ENCODE measurements at regions not wholly inside any gene's neighbourhood (a gene's known extent, or its start where the extent isn't known, plus 50 kb on each side); places are given as distances from the start of the nearest gene placed in this dataset.
A peak's percentile ranks its signal among the peaks of the same experiment; 100 is the strongest.
"Not testable (repeated sequence)": the region's sequence is repeated elsewhere in the genome, so short reads cannot be mapped to it uniquely, and the experiment has no call there.

DNA sequence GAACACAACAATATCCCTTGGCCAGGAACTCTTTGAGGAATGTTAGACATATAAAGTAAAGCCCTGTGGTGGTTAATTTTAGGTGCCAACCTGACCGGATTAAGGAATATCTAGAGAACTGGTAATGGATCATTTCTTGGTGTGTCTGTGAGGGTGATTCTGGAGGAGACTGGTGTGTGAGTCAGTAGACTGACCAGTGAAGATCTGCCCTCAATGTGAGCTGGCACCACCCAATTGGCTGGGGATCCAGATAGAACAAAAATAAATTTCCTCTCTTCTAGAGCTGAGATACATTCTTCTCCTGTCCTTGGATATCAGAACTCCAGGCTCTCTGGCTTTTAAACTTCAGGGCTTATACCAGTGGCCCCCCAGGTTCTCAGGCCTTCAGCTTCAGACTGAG lies 56.2 kb upstream of the TNPO1 start:
- no peak for DNase-seq

DNA sequence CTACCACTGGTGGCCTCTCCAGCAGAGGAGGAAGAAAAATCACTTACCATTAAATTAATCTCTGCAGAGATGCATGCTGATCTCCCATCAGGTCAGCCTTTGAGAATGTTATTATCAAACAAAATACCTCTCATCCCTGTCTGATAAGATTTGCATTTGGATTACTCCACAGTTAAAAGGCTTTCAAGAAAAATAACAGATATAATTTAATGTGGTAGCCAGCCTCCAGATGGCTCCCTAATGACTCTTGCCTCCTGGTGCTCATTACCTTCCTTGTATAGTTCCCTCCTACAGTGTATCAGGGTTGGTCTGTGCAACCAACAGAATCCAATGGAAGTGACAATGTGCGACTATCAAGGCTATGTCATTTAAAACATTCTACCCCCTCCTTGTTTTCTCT lies 63.6 kb upstream of the TNPO1 start:
- DNase-seq, result peak; percentile 25

DNA sequence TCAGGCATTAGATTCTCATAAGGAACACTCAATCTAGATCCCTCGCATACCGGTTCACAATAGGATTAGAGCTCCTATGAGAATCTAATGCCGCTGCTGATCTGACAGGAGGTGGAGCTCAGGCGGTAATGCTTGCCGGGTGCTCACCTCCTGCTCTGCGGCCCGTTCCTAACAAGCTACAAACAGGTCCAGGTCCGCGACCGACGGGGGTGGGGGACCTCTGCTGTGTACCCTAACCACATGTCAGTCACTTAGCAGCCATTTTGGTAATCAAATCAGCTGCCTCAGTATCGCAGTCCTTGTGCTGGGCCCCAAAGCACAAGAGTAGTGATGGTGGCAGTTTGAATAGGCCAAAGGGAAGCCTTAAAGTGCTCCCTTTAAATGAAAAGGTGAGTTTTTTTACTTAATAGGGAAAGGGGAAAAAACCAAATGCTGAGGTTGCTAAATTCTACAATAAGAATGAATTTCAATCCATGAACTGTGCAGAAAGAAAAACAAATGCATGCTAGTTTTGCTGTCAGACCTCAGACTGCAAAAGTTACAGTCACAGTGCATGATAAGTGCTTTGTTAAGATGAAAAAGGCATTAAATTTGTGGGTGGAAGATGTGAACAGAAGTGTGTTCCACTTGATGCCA lies 67.0 kb upstream of the TNPO1 start:
- DNase-seq, result no peak

DNA sequence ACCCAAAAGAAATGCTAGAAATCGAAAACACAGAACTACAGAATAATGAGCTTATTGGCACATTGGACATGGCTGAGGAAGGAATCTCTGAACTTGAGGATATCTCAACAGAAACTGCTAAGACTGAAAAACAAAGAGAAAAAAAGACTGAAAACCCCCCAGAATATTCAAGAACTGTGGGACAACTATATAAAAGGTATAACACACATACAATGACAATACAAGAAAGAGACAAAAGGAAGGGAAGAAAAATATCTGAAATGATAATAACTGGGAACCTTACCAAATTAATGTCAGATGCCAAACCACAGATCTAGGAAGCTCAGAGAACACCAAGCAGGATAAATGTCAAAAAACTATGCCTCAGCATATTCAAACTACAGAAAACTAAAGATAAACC lies 68.6 kb upstream of the TNPO1 start:
- no peak for DNase-seq

DNA sequence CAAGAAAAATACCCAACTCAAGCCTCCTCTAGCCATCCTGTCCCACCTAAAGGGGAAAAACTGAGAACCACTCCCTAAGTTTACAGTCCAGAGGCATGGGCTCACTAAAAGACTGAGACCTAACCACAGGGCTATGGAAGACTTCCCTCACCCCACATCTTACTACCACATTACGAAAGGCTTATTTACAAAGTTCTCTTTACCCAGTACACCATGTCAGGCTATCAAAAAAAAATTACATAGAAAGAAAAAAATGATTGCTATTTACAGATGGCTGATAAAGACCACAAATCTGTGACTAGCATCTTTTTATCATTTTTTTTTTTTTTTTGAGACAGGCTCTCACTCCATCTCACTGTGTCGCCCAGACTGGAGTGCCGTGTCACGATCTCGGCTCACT lies 69.7 kb upstream of the TNPO1 start:
- no peak for DNase-seq

DNA sequence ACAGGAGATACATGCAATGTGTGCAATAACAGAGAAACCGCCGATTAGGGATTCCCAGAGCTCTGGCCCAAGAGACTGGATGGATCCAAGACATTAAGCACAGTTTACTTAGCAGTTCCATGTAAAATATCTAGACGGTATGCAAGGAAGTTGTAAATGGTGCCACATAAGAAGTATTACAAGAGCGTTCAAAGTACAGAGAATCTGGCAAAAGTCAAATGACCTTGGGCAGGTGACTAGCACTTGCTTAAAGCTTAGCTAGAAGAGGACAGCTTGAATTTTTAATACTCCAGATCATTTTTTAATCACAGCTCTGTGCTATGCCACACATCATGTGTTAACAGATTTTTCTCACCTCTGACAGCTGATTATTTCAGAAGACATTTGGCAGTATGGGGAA lies 72.3 kb upstream of the TNPO1 start:
- no peak for DNase-seq

DNA sequence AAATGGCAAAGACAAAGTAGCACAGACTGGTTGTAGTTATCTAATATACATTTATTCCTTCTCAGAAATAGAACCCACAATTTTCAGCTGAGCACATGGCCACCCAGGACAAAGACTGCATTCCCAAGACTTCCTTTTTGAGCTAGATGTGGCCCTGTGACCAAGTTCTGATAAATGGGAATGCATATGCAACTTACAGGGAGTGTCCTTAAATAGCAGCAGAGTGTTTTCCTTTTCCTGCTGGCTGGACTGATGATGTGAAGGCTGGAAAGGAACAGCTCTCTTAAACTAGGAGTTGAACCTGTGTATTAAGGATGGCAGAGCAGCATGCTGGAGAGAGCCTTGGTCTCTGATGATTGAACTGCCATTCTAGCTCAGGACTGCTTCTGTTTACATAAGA lies 74.7 kb upstream of the TNPO1 start:
- no peak for DNase-seq

DNA sequence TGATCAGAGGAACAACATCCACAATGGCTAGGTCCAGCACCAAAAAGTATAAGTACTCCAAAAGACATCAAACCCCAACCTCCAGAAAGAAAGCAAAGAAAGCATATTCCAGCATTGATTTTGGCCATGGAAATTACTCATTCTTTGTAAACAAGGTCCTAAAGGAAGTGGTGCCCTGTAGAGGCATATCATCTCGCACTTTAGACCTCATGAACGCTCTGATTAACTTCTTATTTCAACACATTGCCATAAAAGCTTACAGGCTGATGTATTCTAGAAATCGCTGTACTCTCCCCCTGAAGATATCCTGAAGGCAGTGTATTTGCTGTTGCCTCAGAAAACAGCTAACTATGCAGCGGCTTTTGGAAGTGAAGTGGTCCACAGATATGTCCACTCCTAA lies 82.7 kb upstream of the TNPO1 start:
- no peak for DNase-seq

DNA sequence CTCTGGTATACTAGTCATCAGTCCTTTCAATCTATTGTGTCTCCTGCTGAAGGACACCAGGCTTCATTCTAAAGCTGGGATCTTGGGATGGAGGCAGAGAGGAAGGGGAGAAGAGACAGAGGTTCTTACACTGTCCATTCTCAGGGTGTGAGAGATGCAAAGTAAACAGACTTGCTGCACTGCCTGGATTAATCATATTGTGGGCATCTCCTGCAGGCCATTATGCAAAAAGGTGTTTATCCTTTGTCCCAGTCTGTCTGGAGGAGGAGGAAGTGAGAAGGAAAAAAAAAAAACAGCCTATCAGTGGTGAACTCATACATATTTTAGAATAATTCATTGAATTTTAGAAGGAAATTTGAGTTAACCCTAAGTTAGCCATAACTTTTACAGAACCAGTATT lies 92.9 kb upstream of the TNPO1 start:
- peak; percentile 36 for DNase-seq

DNA sequence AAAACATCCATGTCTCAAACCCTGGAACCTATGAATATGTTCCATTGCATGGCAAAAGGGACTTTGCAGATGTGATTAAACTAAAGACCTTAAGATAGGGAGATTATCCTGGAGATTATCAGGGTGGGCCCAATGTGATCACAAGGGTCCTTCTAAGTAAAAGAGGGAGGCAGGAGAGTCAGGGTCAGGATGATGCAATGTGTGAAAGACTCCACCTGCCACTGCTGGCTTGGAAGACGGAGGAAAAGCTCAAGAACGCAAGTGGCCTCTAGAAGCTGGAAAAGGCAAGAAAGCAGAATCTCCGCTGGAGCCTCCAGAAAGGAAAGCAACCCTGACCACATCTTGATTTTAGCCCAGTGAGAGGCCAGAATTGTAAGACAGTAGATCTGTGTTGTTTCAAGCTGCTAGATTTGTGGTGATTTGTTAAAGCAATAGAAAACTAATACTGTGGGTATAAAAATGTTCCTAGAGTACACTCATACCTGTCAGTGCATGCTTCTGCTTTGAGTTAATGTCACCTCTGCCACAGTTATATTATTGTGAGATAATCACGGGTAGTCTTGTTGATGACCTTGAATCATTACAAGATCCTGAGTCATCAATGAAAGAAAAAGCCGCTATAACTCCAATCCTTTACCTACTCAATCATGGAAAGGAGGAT lies 93.5 kb upstream of the TNPO1 start:
- no peak for DNase-seq

DNA sequence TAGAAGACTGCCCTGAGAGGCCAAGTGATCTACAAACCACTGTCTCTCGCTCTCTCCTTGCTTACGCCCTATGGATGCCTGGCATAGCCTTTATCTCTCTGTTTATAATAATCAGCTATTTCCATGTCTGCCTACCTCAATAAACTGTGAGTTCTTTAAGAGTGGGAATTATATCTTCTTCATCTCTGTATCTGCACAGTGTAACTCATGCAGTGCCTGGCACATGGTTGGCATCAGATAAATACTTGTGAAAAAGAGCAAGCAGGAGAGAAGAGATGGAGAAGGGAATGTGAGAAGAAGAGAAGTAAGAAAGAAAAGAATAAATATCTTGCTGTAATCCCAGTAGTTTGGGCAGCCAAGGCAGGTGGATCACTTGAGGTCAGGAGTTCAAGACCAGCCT lies 94.6 kb upstream of the TNPO1 start:
- no peak for DNase-seq

DNA sequence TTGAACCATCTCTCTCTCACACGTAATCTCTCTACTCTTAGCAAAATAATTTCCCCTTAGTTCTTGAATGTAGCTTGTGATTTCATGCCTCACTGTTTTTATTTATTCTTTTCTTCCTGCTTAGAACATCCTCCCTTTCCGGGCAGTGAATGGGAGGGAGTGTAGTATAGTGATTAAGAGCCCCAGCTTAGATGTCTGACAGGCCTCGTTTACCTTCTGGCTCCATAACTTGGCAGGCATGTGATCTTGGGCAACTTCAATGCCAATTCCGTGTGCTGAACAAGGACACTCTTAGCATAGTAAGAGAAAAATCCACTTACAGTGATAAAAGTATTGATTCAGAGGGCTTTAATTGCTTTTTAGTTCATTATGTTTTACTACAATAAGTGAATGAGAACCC lies 96.3 kb upstream of the TNPO1 start:
- DNase-seq, result no peak

DNA sequence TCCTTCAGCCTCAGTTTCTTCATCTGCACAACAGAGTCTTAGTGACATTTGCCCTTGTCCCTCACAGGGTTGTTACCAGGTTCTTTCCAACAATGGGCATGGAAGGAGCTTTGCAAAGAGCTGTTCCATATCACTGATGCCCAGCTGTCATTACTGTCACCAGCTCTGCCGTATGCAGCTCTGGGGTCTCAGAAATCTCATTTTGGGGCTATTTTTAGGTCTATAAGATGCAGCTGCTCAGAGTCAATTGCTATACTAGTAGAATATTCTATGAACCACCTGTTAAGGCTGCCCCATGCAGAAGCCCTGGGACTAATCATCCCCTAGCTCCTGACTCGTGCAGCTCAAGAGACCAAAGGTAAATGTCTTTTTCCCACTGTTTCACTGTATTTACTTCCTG lies 105.1 kb upstream of the TNPO1 start:
- DNase-seq, result peak; percentile 19

DNA sequence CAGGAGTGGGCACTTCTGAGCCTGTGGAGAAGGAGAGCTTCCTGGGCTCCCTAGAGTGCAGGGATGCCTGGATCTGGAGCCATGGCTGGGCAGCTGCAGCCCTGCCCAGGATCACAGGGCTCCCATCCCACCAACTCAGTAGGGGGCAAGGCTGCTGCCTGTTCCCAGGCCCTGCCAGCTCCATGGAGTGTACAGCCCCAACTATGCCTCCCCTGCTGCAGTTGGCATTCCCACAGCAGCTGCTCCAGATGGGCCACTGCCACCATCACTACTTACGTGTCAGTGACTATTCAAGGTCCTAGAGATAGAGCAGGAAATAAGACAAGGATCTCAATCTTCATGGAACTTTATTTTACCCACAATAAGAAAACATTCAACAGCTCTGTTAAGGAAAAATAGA lies 107.1 kb upstream of the TNPO1 start:
- DNase-seq, result no peak

DNA sequence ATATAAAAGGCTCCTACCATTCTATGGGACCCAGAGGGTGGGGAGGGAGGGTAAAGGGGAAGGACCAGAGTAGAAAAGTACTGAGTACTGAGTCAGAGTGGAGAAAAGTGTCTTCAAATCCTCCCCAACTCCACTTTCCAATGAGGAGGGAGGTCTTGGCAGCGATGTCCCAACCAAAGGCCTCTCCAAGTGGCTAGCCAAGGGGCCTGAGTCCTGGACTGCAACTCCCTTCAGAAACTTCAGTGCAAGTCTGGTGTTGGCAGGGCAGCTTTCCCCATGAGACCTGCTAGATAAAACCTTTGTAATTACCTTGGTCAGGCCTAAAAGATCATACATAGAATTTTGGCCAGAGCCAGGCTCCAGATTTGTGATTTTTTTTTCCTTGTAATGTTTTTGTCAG lies 111.3 kb upstream of the TNPO1 start:
- no peak for DNase-seq

DNA sequence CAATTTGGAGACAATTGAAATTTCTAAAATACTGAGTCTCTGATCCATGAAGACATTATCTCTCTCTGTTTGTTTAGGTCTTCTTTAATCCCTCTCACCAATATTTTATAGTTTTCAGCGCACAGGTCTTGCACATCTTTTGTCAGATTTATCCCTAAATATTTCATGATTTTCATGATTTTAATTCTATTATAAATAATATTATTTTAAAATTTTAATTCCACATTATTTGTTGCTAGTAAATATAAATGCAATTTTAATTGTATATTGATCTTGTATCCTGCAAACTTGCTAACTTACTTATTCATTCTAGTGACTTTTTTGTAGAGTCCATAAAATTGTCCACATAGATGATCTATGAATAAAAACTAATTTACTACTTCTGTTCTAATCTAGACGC lies 112.6 kb upstream of the TNPO1 start:
- DNase-seq, result no peak

DNA sequence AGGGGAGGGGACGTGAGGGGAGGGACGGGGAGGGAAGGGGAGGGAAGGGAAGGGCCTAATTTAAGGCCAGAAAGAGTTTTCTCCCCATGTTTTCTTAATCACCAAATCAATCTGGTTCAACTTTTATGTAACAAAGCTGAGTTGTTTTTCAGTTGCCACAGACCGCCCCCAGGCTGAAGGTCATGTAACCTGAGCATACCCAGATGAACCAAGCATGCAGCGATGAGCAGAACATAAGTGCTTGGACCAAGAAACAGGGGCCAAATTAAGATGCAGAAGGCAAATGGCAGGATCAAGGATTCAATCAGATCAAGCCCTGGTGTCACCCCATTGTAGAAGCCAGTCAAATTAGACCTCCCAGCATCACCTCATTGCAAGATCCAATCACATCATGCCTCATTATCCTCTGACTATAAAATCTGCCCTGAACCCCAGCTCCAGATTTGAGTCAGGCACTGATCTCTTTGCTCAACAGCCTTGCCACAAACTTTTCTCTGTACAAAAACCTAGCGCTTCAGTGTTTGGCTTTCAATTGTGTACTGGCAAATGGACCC lies 113.5 kb upstream of the TNPO1 start:
- no peak for DNase-seq

DNA sequence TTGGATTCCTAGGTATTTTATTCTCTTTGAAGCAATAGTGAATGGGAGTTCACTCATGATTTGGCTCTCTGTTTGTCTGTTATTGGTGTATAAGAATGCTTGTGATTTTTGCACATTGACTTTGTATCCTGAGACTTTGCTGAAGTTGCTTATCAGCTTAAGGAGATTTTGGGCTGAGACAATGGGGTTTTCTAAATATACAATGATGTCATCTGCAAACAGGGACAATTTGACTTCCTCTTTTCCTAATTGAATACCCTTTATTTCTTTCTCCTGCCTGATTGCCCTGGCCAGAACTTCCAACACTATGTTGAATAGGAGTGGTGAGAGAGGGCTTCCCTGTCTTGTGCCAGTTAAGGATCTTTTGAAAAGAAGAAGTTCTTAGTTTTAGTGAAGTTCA lies 114.4 kb upstream of the TNPO1 start:
- DNase-seq, result not testable (repeated sequence)

DNA sequence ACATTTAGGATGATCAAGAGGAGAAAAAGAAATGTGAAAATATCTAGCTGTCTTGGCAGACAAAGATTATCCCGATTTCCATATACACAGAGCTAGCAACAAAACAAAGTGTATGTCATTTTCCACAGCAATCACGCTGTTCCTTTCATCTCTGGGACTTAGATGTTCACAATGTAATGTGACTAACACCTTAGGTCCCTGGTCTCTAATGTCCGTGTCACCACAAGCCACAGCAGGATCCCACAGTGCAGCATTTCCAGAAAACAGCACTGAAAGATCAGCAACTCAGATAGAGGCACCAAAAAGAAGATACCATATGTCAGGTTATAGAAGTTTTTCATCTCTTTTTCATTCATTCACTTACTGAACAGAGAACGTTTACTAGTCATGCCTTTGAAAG lies 118.0 kb upstream of the TNPO1 start:
- DNase-seq, result no peak

DNA sequence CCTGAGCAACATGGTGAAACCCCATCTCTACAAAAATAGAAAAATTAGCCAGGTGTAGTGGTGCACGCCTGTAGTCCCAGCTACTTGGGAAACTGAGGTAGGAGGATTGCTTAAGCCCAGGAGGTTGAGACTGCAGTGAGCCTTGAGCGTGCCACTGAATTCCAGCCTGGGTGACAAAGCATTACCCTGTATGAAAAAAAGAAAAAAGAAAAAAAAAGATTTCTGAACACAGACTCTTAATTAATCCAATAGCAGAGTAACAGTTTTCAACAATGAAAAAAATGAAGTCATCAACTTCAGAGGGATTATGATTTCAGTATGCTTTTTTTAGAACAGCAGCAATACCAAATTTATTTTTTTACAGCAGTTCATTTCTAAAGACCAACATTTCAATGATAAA lies 118.8 kb upstream of the TNPO1 start:
- no peak for DNase-seq

DNA sequence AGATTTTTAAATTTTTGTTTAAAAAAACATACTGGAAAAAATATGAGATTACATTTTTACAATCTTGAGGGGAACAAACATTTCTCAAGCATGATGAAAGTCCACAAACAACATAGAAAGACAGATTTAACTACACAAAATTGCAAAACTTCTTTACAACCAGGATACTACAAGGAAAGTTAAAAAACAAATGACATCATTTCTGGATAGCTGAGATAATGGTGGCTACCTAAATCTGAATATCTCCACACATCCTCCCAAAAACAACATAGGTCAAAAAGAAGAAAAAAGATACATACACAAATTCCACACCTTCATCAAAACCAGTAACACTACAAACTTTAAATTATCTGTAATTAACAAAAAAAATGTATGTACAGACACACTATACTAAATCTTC lies 120.8 kb upstream of the TNPO1 start:
- no peak for DNase-seq

DNA sequence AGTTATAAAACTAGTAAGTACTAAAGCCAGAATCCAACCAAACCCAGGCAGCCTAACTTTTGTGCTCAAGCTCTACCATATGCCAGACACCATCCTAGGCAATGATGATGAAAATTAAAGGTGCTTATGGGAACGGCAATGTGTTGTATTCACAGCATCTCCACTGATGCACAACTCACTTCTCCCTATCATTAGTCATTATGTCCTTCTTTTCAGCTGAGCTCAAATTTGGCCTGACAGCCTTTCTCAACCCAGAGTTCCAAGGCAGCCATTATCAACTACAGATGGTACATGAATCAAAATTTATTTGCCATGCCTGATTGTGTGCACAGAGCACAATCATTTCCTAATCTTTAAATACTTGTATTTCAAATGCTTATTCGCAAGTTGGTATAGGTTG lies 121.6 kb upstream of the TNPO1 start:
- DNase-seq, result no peak

DNA sequence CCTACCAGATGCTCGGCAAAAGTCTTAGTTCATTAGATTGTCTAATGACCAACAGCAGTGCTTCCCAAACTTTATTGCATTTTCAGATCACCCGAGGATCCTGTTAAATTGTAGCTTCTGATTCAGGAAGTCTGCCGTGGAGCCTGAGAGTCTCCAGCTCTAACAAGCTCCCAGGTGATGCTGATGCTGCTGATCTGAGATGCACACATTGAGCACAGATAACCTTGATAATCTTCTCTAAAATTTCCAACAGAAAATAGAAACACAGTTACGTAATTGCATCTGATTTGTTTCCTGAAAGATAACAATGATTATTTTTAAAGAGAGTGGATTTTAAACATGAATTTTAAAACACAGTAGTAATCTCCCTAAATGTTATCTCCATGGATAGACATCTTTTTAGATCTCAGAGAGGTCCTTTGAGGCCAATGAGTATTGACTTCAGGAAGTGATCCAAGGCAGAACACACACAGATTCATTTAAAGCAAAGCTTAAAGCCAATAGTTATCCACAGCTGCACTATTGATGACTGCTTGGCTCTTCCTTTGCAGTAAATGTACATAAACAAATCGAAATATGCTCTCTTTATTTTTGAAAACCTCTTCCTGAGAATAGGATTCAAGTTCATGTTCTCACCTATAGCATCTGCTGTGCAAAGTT lies 122.8 kb upstream of the TNPO1 start:
- DNase-seq, result no peak

DNA sequence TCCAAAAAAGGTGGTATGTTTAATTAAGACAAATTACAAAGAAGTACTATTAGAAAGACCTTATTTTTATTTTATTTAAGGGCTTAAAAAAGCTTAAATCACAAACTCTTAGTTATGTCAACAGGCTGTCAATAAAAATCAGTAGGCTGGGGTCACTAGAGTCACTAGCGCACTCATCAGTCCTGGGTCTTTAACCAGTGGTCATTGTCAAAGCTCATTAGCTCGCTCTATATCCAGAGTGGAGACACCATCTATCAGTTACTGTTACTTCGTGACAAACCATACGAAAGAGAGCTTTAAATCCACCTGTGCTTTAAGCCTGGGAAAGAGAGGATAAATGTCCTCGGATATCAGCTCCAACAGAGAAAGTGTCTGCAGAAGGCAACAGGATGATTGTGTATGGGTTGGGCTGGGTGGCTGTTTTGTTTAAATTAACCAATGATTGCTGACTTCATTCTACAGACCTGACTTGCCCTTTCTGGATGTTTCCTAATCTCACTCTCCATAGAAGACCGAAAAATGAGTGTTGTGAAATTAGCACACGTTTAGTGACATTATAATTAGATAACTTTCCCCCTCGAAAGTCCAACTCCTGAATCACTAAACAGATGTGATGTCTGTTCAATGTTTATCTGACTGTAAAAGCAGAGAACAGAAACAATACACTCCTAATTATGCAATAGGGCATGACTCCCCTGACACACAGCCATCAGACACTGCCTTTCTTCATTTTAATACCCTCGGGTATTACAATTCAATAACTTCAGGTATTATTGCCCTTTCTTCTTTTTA lies 123.6 kb upstream of the TNPO1 start:
- no peak for DNase-seq
